Neuronal stem cell (in vitro differentiated cells): ENCODE measurements at regions not wholly inside any gene's neighbourhood (a gene's known extent, or its start where the extent isn't known, plus 50 kb on each side); places are given as distances from the start of the nearest gene placed in this dataset. TPM values are rescaled to one million over a fixed set of nuclear protein-coding genes. Genes with fewer than 3 reads are reported as not detected.
A peak's percentile ranks its signal among the peaks of the same experiment; 100 is the strongest.

Source experiments
- DNase-seq: peaks from one replicate; pipeline ENCODE4 v3.0.0-alpha.2; 2013; ENCODE audit warnings: low spot score
- H2AFZ ChIP-seq: one replicate; pipeline ENCODE4 v1.6.1; 2013; ENCODE audit warnings: mild to moderate bottlenecking, low read length, inconsistent platforms
- H2AK5ac ChIP-seq: 2 replicates; pipeline ENCODE4 v1.6.1; 2013; ENCODE audit warnings: low read depth, mild to moderate bottlenecking, inconsistent platforms, low read length, moderate library complexity, mixed read lengths
- H2BK120ac ChIP-seq: 2 replicates; pipeline ENCODE4 v1.6.1; 2013; ENCODE audit warnings: low read depth, mild to moderate bottlenecking, inconsistent platforms, low read length, moderate library complexity, mixed read lengths
- H2BK12ac ChIP-seq: one replicate; pipeline ENCODE4 v1.6.1; 2013; ENCODE audit warnings: low read length, inconsistent platforms
- H2BK15ac ChIP-seq: 2 replicates; pipeline ENCODE4 v1.6.1; 2013; ENCODE audit warnings: mild to moderate bottlenecking, low read length, inconsistent platforms, mixed read lengths
- H2BK5ac ChIP-seq: one replicate; pipeline ENCODE4 v1.6.1; 2013; ENCODE audit warnings: inconsistent platforms, mild to moderate bottlenecking, low read length, moderate library complexity
- H3K14ac ChIP-seq: one replicate; pipeline ENCODE4 v1.6.1; 2013; ENCODE audit warnings: low read length, inconsistent platforms
- H3K18ac ChIP-seq: 2 replicates; pipeline ENCODE4 v1.6.1; 2013; ENCODE audit warnings: low read length, inconsistent platforms
- H3K23ac ChIP-seq: 2 replicates; pipeline ENCODE4 v1.6.1; 2013; ENCODE audit warnings: low read depth, mild to moderate bottlenecking, mixed read lengths, low read length, inconsistent platforms; ENCODE audit not compliant: poor library complexity
- H3K27ac ChIP-seq: replicated peaks from 3 replicates; pipeline ENCODE4 v1.5.1; 2013; ENCODE audit warnings: low read length, inconsistent platforms
- H3K27me3 ChIP-seq, 3 experiments: 2 replicates each; pipeline ENCODE4 v1.6.1; 2013; ENCODE audit warnings: low read length in 3 of 3, mild to moderate bottlenecking in 2 of 3, inconsistent platforms in 1 of 3, low read depth in 1 of 3, mixed read lengths in 1 of 3, moderate library complexity in 1 of 3; ENCODE audit not compliant: control insufficient read depth in 3 of 3, insufficient read depth in 3 of 3
- H3K36me3 ChIP-seq, 2 donors: replicated peaks in 1 of 2; 2 replicates each; pipeline ENCODE4 v1.6.1; 2013; ENCODE audit warnings: low read length in 2 of 2; ENCODE audit not compliant: control insufficient read depth in 2 of 2, insufficient read depth in 2 of 2
- H3K4ac ChIP-seq: 2 replicates; pipeline ENCODE4 v1.6.1; 2013; ENCODE audit warnings: inconsistent platforms, mild to moderate bottlenecking, low read length, moderate library complexity
- H3K4me1 ChIP-seq, 2 donors: 1 replicate in 1 of 2; 2 replicates in 1 of 2; pipeline ENCODE4 v1.6.1; 2013; ENCODE audit warnings: low read length in 2 of 2, low read depth in 1 of 2; ENCODE audit not compliant: control insufficient read depth in 2 of 2, insufficient read depth in 1 of 2
- H3K4me2 ChIP-seq: one replicate; pipeline ENCODE4 v1.6.1; 2013; ENCODE audit warnings: mild to moderate bottlenecking, low read length, inconsistent platforms; ENCODE audit not compliant: insufficient read depth, poor library complexity, severe bottlenecking
- H3K4me3 ChIP-seq, 2 donors: 2 replicates each; pipeline ENCODE4 v1.5.1; 2013; ENCODE audit warnings: low read length in 2 of 2, mild to moderate bottlenecking in 2 of 2, inconsistent platforms in 1 of 2, moderate library complexity in 1 of 2
- H3K79me1 ChIP-seq: one replicate; pipeline ENCODE4 v1.6.1; 2013; ENCODE audit warnings: low read depth, mild to moderate bottlenecking, inconsistent platforms, low read length, moderate library complexity
- H3K9ac ChIP-seq: one replicate; pipeline ENCODE4 v1.6.1; 2013; ENCODE audit warnings: mild to moderate bottlenecking, low read depth, low read length, inconsistent platforms; ENCODE audit not compliant: poor library complexity
- H3K9me3 ChIP-seq, 2 donors: replicated peaks in 1 of 2; 2 replicates each; pipeline versions ENCODE3 to v1.6.1; 2013; ENCODE audit warnings: low read length in 2 of 2, mild to moderate bottlenecking in 2 of 2, inconsistent platforms in 1 of 2, low read depth in 1 of 2, mixed read lengths in 1 of 2, moderate library complexity in 1 of 2; ENCODE audit not compliant: control insufficient read depth in 2 of 2, insufficient read depth in 1 of 2
- H4K8ac ChIP-seq: one replicate; pipeline ENCODE4 v1.6.1; 2013; ENCODE audit warnings: low read depth, mild to moderate bottlenecking, inconsistent platforms, low read length, moderate library complexity
- H4K91ac ChIP-seq: one replicate; pipeline ENCODE4 v1.6.1; 2013; ENCODE audit warnings: low read length, low read depth, mild to moderate bottlenecking, inconsistent platforms; ENCODE audit not compliant: poor library complexity
- WGBS, 2 donors: extraction: QIAGEN DNeasy Blood & Tissue Kit; methylation state at CpG; one replicate each; pipeline ENCODE4 v1.1.7; 2013; ENCODE audit warnings: missing lambda C conversion rate in 2 of 2, mixed read lengths in 1 of 2; ENCODE audit not compliant: insufficient read length in 2 of 2, insufficient replicate concordance in 1 of 2; ENCODE audit errors: extremely low coverage in 2 of 2; 5-methylcytosine and 5-hydroxymethylcytosine counted together
- small RNA-seq: library from polyadenylated mRNA; stranded (forward); fragments of <200 nt; extraction: miRNeasy Mini kit (QIAGEN cat#:217004); gene quantifications from one replicate; pipeline ENCODE3, GENCODE V24; 2013; ENCODE audit not compliant: insufficient read depth

DNA sequence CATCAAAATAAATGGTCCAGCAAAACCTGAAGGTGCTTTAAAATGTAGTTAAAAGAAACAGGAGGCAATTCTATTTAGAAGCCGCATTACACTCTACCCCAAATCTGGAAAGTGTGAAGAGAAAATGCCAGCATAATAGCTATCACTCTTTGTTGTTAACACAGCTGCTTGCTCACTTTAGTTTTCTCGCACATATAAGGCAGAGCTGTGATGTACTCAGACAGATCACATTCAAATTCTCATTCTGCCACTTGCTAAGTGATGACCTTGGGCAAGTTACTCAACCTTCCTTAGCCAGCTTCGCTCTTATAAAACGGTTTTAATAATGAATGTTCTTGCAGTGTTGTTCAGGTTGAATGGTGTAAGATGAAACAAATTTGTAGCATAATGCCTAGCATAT lies 56.0 kb upstream of the MGAT4C start:
- Histone ChIP-seq H3K14ac (no peak overlapping the region), H3K27ac (no peak overlapping the region), H3K23ac (no peak overlapping the region), H4K91ac (no peak overlapping the region), H2BK12ac (no peak overlapping the region), H3K4me1 (no peaks in the 10 kb centered on the region), H3K27me3 (no peaks in the 10 kb centered on the region), H4K8ac (no peak overlapping the region), H2BK15ac (no peak overlapping the region), H2AK5ac (no peak overlapping the region), H3K9ac (no peak overlapping the region), H3K4ac (no peak overlapping the region), H2BK5ac (no peak overlapping the region), H3K9me3 (no peaks in the 10 kb centered on the region), H3K36me3 (no peaks in the 10 kb centered on the region), H2AFZ (peak overlapping the region; percentile 37), H3K79me1 (no peaks in the 10 kb centered on the region), H3K4me3 (no peak overlapping the region), H3K18ac (no peak overlapping the region), H2BK120ac (no peak overlapping the region), H3K4me2 (no peak overlapping the region)
- DNase-seq: no peak
- WGBS, 2 donors: no CpG with 5 or more reads among the region's 4 CpGs

Small RNA genes lying in the stretch of these regions (small RNA-seq; reads per million reads assigned to genes)
- gene AC079598.2 (not detected), gene AC079598.3 (not detected), gene AC079598.4 (not detected), gene CYCSP30 (not detected)
